ENCODE measurements at regions not wholly inside any gene's neighbourhood (a gene's known extent, or its start where the extent isn't known, plus 50 kb on each side); places are given as distances from the start of the nearest gene placed in this dataset.
"Not testable (repeated sequence)": the region's sequence is repeated elsewhere in the genome, so short reads cannot be mapped to it uniquely, and the experiment has no call there.

DNA sequence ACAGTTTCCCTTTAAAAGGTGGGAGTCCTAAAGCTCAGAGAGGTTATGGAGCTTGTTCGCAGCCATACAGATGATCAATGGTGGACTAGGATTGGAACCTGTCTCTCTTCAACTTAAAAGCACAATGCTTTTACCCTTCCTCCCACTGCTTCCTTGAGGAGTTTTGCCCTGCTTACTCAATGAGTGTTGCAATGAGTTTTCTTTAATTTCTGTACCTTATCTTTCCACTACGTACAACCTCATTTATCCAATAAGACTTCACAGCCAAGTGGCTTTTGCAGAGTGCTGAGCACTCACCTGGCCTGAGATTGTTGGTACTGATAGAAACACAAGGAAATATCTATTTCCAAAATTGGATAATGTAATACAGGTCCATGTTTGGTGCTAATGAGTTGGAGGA lies 64.7 kb upstream of the ANKRD55 start:
- TF ChIP-seq GABPA (IDR thresholded peaks at IDR 0.05; ENCODE audit: low read depth) (no peak), POLR2AphosphoS5 (IDR thresholded peaks at IDR 0.05; ENCODE audit: low read depth) (no peak), SPI1 (IDR thresholded peaks at IDR 0.05; ENCODE audit: borderline replicate concordance, low read depth) (no peak)
- TF ChIP-seq, protein P1, sequence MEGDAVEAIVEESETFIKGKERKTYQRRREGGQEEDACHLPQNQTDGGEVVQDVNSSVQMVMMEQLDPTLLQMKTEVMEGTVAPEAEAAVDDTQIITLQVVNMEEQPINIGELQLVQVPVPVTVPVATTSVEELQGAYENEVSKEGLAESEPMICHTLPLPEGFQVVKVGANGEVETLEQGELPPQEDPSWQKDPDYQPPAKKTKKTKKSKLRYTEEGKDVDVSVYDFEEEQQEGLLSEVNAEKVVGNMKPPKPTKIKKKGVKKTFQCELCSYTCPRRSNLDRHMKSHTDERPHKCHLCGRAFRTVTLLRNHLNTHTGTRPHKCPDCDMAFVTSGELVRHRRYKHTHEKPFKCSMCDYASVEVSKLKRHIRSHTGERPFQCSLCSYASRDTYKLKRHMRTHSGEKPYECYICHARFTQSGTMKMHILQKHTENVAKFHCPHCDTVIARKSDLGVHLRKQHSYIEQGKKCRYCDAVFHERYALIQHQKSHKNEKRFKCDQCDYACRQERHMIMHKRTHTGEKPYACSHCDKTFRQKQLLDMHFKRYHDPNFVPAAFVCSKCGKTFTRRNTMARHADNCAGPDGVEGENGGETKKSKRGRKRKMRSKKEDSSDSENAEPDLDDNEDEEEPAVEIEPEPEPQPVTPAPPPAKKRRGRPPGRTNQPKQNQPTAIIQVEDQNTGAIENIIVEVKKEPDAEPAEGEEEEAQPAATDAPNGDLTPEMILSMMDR (IDR thresholded peaks at IDR 0.05; ENCODE audit: insufficient read depth, low read length) = no peak
- TF ChIP-seq, protein P2, sequence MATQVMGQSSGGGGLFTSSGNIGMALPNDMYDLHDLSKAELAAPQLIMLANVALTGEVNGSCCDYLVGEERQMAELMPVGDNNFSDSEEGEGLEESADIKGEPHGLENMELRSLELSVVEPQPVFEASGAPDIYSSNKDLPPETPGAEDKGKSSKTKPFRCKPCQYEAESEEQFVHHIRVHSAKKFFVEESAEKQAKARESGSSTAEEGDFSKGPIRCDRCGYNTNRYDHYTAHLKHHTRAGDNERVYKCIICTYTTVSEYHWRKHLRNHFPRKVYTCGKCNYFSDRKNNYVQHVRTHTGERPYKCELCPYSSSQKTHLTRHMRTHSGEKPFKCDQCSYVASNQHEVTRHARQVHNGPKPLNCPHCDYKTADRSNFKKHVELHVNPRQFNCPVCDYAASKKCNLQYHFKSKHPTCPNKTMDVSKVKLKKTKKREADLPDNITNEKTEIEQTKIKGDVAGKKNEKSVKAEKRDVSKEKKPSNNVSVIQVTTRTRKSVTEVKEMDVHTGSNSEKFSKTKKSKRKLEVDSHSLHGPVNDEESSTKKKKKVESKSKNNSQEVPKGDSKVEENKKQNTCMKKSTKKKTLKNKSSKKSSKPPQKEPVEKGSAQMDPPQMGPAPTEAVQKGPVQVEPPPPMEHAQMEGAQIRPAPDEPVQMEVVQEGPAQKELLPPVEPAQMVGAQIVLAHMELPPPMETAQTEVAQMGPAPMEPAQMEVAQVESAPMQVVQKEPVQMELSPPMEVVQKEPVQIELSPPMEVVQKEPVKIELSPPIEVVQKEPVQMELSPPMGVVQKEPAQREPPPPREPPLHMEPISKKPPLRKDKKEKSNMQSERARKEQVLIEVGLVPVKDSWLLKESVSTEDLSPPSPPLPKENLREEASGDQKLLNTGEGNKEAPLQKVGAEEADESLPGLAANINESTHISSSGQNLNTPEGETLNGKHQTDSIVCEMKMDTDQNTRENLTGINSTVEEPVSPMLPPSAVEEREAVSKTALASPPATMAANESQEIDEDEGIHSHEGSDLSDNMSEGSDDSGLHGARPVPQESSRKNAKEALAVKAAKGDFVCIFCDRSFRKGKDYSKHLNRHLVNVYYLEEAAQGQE (IDR thresholded peaks at IDR 0.05; ENCODE audit: insufficient replicate concordance, low read depth) = no peak
- Histone ChIP-seq H3K4me3 (replicated peaks; ENCODE audit: insufficient read depth, low read length) (no peak overlapping the region), H3K27ac (replicated peaks) (no peak overlapping the region), H3K27me3 (ENCODE audit: insufficient read depth, poor library complexity, severe bottlenecking) (no peaks in the 10 kb centered on the region)
- DNase-seq (ENCODE audit: low read depth in 1 of 2, low spot score in 1 of 2) = no peak

DNA sequence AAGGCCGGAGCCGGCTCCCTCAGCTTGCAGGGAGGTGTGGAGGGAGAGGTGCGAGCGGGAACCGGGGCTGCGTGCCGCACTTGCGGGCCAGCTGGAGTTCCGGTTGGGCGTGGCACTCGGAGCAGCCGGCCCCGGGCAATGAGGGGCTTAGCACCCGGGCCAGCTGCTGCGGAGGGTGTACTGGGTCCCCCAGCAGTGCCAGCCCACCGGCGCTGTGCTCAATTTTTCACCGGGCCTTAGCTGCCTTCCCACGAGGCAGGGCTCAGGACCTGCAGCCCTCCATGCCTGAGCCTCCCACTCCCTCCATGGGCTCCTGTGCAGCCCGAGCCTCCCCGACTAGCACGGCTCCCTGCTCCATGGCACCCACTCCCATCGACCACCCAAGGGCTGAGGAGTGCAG lies 62.2 kb upstream of the ANKRD55 start:
- not testable (repeated sequence) for H3K27me3 ChIP-seq (ENCODE audit: insufficient read depth, poor library complexity, severe bottlenecking); H3K4me3 ChIP-seq (replicated peaks; ENCODE audit: insufficient read depth, low read length); DNase-seq (ENCODE audit: low read depth in 1 of 2, low spot score in 1 of 2); H3K27ac ChIP-seq (replicated peaks)

DNA sequence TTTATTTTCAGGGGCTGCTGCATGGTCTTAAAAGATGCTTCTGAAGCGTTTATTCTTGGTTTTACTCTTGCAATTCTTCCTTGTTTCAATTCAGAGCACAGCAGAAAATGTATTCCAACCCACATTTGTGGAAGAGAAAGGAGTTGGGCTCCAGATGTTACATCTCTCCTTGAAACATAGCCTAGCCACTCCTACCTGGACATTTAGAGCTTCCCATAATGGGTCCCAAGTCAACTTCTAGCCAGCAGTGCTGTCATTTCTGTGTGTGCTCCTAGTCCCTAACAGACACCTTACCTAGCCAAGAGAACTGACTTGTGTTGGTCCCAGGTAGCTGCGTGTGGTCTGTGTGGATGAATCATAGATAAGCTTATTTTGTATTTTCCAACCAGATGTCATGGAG lies 61.2 kb upstream of the ANKRD55 start:
- DNase-seq (ENCODE audit: low read depth in 1 of 2, low spot score in 1 of 2) = no peak
- no peaks in the 10 kb centered on the region for H3K27me3 ChIP-seq (ENCODE audit: insufficient read depth, poor library complexity, severe bottlenecking)
- H3K27ac ChIP-seq (replicated peaks) = no peak overlapping the region
- H3K4me3 ChIP-seq (replicated peaks; ENCODE audit: insufficient read depth, low read length) = no peak overlapping the region
- TF ChIP-seq, protein P1 (IDR thresholded peaks at IDR 0.05; ENCODE audit: insufficient read depth, low read length) = no peak
- TF ChIP-seq, protein P2 (IDR thresholded peaks at IDR 0.05; ENCODE audit: insufficient replicate concordance, low read depth) = no peak
- no peak for TF ChIP-seq GABPA (IDR thresholded peaks at IDR 0.05; ENCODE audit: low read depth)
- no peak for TF ChIP-seq SPI1 (IDR thresholded peaks at IDR 0.05; ENCODE audit: borderline replicate concordance, low read depth)
- TF ChIP-seq POLR2AphosphoS5 (IDR thresholded peaks at IDR 0.05; ENCODE audit: low read depth) = no peak

DNA sequence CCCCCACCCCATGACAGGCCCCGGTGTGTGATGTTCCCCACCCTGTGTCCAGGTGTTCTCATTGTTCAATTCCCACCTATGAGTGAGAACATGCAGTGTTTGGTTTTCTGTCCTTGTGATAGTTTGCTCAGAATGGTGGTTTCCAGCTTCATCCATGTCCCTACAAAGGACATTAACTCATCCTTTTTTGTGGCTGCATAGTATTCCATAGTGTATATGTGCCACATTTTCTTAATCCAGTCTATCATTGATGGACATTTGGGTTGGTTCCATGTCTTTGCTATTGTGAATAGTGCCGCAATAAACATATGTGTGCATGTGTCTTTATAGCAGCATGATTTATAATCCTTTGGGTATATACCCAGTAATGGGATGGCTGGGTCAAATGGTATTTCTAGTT lies 59.7 kb upstream of the ANKRD55 start:
- H3K4me3 ChIP-seq (replicated peaks; ENCODE audit: insufficient read depth, low read length); DNase-seq (ENCODE audit: low read depth in 1 of 2, low spot score in 1 of 2); H3K27ac ChIP-seq (replicated peaks); H3K27me3 ChIP-seq (ENCODE audit: insufficient read depth, poor library complexity, severe bottlenecking): not testable (repeated sequence)

DNA sequence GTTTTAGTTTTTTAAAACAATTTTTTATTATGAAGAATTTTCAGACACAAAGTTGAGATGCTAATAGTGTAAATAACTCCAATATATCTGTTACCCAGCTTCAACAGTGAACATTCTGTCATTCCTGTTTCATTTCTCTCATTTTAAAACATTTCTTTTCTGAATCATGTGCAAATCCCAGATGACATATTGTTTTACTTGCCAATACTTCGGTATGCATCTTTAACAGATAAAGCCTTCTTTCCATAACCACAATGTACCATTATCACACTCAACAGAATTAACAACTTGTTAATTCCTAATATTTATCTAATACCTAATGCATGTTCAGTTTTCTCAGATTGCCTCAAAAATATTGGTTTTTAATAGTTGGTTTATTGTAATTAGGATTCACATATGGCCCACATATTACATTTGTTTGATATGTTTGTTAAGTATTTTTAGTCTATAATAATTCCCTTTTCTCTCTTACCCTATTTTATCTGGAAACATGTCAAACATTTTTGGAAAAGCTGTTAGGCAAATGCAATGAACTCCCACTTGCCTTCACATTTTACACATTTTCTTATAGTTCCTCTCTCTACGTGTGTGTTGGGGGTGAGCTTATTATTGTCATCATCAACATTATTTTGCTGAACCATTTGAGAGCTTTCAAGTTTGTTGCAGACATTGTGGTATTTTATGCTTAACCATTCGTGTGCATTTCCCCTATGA lies 58.7 kb upstream of the ANKRD55 start:
- no peak for DNase-seq (ENCODE audit: low read depth in 1 of 2, low spot score in 1 of 2)

More for the DNA sequence above, 58.7 kb upstream of the ANKRD55 start:
- H3K27ac ChIP-seq (replicated peaks) = no peak overlapping the region
- no peak overlapping the region for H3K4me3 ChIP-seq (replicated peaks; ENCODE audit: insufficient read depth, low read length)
- no peak for TF ChIP-seq SPI1 (IDR thresholded peaks at IDR 0.05; ENCODE audit: borderline replicate concordance, low read depth)
- TF ChIP-seq GABPA (IDR thresholded peaks at IDR 0.05; ENCODE audit: low read depth) = no peak
- TF ChIP-seq, protein P1 (IDR thresholded peaks at IDR 0.05; ENCODE audit: insufficient read depth, low read length) = no peak
- TF ChIP-seq POLR2AphosphoS5 (IDR thresholded peaks at IDR 0.05; ENCODE audit: low read depth) = no peak
- TF ChIP-seq, protein P2 (IDR thresholded peaks at IDR 0.05; ENCODE audit: insufficient replicate concordance, low read depth) = no peak
- H3K27me3 ChIP-seq (ENCODE audit: insufficient read depth, poor library complexity, severe bottlenecking) = no peaks in the 10 kb centered on the region

Measured in HL-60 (cell line).